C4-2B (cell line): ENCODE measurements at regions not wholly inside any gene's neighbourhood (a gene's known extent, or its start where the extent isn't known, plus 50 kb on each side); places are given as distances from the start of the nearest gene placed in this dataset.

Experiments used
- CTCF ChIP-seq: fragments of 450-650 bp; conservative IDR thresholded peaks from 2 replicates; pipeline ENCODE4 v1.5.1; 2017; ENCODE audit warnings: mild to moderate bottlenecking
- ZFX ChIP-seq: fragments of 450-650 bp; IDR thresholded peaks from 2 replicates; pipeline ENCODE4 v1.6.1; 2017

GRCh38 chr5:82497242-82497641, 219.1 kb upstream of the RPS23 start:
- TF ChIP-seq CTCF: no peak
- TF ChIP-seq ZFX: no peak
